ENCODE measurements at regions not wholly inside any gene's neighbourhood (a gene's known extent, or its start where the extent isn't known, plus 50 kb on each side); places are given as distances from the start of the nearest gene placed in this dataset.
"Not testable (repeated sequence)": the region's sequence is repeated elsewhere in the genome, so short reads cannot be mapped to it uniquely, and the experiment has no call there.

GRCh38 chr2:91527056-91527455, 2835.6 kb downstream of the RPIA start:
- not testable (repeated sequence) for H3K4me1 ChIP-seq; H3K4me3 ChIP-seq; DNase-seq (ENCODE audit: low spot score); H3K27ac Mint-ChIP-seq; H3K9me3 ChIP-seq (ENCODE audit: low read depth); H3K27me3 Mint-ChIP-seq (ENCODE audit: insufficient read depth, low read depth); H3F3A ChIP-seq (ENCODE audit: low read depth); H3K27ac ChIP-seq; H2AFZ ChIP-seq (replicated peaks); H3K27me3 ChIP-seq; H4K20me1 ChIP-seq (ENCODE audit: low read depth); H3K4me1 Mint-ChIP-seq; H3K4me2 ChIP-seq; H3K9me3 Mint-ChIP-seq; H3K4me3 Mint-ChIP-seq; H3K36me3 ChIP-seq; H3K9ac ChIP-seq; H3K79me2 ChIP-seq (ENCODE audit: low read depth); H3K36me3 Mint-ChIP-seq

- DNase-seq (ENCODE audit: low spot score); H3K36me3 ChIP-seq: not testable (repeated sequence)
These were observed 2836.1 kb downstream of the RPIA start for GRCh38 chr2:91527491-91528031.

DNA sequence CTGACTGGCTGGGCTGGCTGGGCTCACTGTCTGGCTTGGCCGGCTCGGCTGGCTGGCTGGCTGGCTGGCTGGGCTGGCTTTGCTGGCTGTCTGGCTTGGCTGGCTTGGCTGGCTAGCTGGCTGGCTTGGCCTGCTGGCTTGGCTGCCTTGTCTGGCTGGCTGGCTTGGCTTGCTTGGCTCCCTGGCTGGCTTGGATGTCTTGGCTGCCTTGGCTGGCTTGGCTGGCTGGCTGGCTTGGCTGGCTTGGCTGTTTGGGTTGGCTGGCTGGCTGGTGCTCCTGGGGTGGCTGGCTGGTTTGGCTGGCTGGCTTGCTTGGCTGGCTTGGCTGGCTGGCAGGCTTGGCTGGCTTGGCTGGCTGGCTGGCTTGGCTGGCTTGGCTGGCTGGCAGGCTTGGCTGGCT, 2836.9 kb downstream of the RPIA start:
- H3K9me3 Mint-ChIP-seq; DNase-seq (ENCODE audit: low spot score); H3K4me1 Mint-ChIP-seq: not testable (repeated sequence)

More at GRCh38 chr2:91527491-91528031, 2836.1 kb downstream of the RPIA start:
- not testable (repeated sequence) for H3K27ac Mint-ChIP-seq; H3K4me3 Mint-ChIP-seq; H3K27ac ChIP-seq; H3K9me3 ChIP-seq (ENCODE audit: low read depth); H3K9me3 Mint-ChIP-seq; H3K27me3 ChIP-seq; H3K4me1 Mint-ChIP-seq; H3K9ac ChIP-seq; H3K4me2 ChIP-seq; H3K27me3 Mint-ChIP-seq (ENCODE audit: insufficient read depth, low read depth); H3K79me2 ChIP-seq (ENCODE audit: low read depth); H3K36me3 Mint-ChIP-seq; H2AFZ ChIP-seq (replicated peaks); H4K20me1 ChIP-seq (ENCODE audit: low read depth); H3K4me3 ChIP-seq; H3K4me1 ChIP-seq; H3F3A ChIP-seq (ENCODE audit: low read depth)

GRCh38 chr2:91536109-91536508, 2844.6 kb downstream of the RPIA start:
- H3F3A ChIP-seq (ENCODE audit: low read depth); H3K27ac ChIP-seq; H3K36me3 ChIP-seq; H4K20me1 ChIP-seq (ENCODE audit: low read depth); H3K79me2 ChIP-seq (ENCODE audit: low read depth); H3K4me3 Mint-ChIP-seq; H3K9me3 Mint-ChIP-seq; H3K4me1 ChIP-seq; H3K9me3 ChIP-seq (ENCODE audit: low read depth); H3K9ac ChIP-seq; H3K27me3 ChIP-seq; H3K36me3 Mint-ChIP-seq; H2AFZ ChIP-seq (replicated peaks); H3K4me1 Mint-ChIP-seq; H3K4me3 ChIP-seq; DNase-seq (ENCODE audit: low spot score); H3K27ac Mint-ChIP-seq; H3K27me3 Mint-ChIP-seq (ENCODE audit: insufficient read depth, low read depth); H3K4me2 ChIP-seq: not testable (repeated sequence)

More for the DNA sequence above, 2836.9 kb downstream of the RPIA start:
- not testable (repeated sequence) for H3K79me2 ChIP-seq (ENCODE audit: low read depth); H3K4me2 ChIP-seq; H3K27ac Mint-ChIP-seq; H3K9ac ChIP-seq; H3K36me3 ChIP-seq; H4K20me1 ChIP-seq (ENCODE audit: low read depth); H3K27ac ChIP-seq; H2AFZ ChIP-seq (replicated peaks); H3K9me3 ChIP-seq (ENCODE audit: low read depth); H3K36me3 Mint-ChIP-seq; H3K4me3 Mint-ChIP-seq; H3K27me3 Mint-ChIP-seq (ENCODE audit: insufficient read depth, low read depth); H3K27me3 ChIP-seq; H3K4me1 ChIP-seq; H3F3A ChIP-seq (ENCODE audit: low read depth); H3K4me3 ChIP-seq

GRCh38 chr2:91536549-91537263, 2845.2 kb downstream of the RPIA start:
- not testable (repeated sequence) for H3K27ac Mint-ChIP-seq; H3K9me3 Mint-ChIP-seq; H3K27me3 ChIP-seq; H3K9me3 ChIP-seq (ENCODE audit: low read depth); H3F3A ChIP-seq (ENCODE audit: low read depth); H3K4me2 ChIP-seq; H3K36me3 ChIP-seq; H3K4me3 Mint-ChIP-seq; H3K4me1 Mint-ChIP-seq; H2AFZ ChIP-seq (replicated peaks); H3K36me3 Mint-ChIP-seq; H3K9ac ChIP-seq; H3K79me2 ChIP-seq (ENCODE audit: low read depth); H3K4me3 ChIP-seq; DNase-seq (ENCODE audit: low spot score); H3K4me1 ChIP-seq; H4K20me1 ChIP-seq (ENCODE audit: low read depth); H3K27ac ChIP-seq; H3K27me3 Mint-ChIP-seq (ENCODE audit: insufficient read depth, low read depth)

DNA sequence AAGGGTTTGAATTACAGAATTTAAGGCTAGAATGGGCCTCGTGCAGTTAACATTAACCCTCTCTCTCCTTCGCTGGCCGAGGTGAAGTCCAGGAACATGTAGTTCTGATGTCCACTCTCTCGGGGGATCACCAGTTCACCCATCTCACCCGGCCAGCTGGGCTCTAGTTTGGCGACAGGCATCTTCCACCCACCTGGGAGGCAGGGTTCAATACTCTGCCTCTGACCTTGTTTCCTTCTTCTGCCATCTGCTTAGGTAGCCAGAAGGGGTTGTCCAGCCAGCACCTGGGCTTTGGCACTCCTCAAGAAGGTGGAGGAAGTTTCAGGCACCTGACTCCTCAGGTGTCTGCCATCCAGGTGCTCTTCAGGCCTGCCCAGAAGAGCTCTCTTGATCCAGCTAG, 2857.8 kb downstream of the RPIA start:
- H3K27me3 Mint-ChIP-seq (ENCODE audit: insufficient read depth, low read depth); H3K36me3 Mint-ChIP-seq; H2AFZ ChIP-seq (replicated peaks); H3K4me3 ChIP-seq; H3F3A ChIP-seq (ENCODE audit: low read depth); DNase-seq (ENCODE audit: low spot score); H3K36me3 ChIP-seq; H3K4me1 ChIP-seq; H3K4me2 ChIP-seq; H3K9me3 Mint-ChIP-seq; H3K27me3 ChIP-seq; H3K27ac ChIP-seq; H3K27ac Mint-ChIP-seq; H3K9ac ChIP-seq; H3K79me2 ChIP-seq (ENCODE audit: low read depth); H3K4me1 Mint-ChIP-seq; H3K9me3 ChIP-seq (ENCODE audit: low read depth); H4K20me1 ChIP-seq (ENCODE audit: low read depth); H3K4me3 Mint-ChIP-seq: not testable (repeated sequence)

GRCh38 chr2:91558234-91558633, 2866.8 kb downstream of the RPIA start:
- not testable (repeated sequence) for H3F3A ChIP-seq (ENCODE audit: low read depth); DNase-seq (ENCODE audit: low spot score); H3K79me2 ChIP-seq (ENCODE audit: low read depth); H3K27ac Mint-ChIP-seq; H3K4me1 Mint-ChIP-seq; H3K4me3 Mint-ChIP-seq; H3K27me3 Mint-ChIP-seq (ENCODE audit: insufficient read depth, low read depth); H3K9ac ChIP-seq; H3K27ac ChIP-seq; H3K27me3 ChIP-seq; H2AFZ ChIP-seq (replicated peaks); H4K20me1 ChIP-seq (ENCODE audit: low read depth); H3K36me3 Mint-ChIP-seq; H3K36me3 ChIP-seq; H3K4me2 ChIP-seq; H3K4me3 ChIP-seq; H3K4me1 ChIP-seq
- H3K9me3 Mint-ChIP-seq, result peaks cover 18% of the 10 kb centered on the region
- peaks cover 18% of the 10 kb centered on the region for H3K9me3 ChIP-seq (ENCODE audit: low read depth)

DNA sequence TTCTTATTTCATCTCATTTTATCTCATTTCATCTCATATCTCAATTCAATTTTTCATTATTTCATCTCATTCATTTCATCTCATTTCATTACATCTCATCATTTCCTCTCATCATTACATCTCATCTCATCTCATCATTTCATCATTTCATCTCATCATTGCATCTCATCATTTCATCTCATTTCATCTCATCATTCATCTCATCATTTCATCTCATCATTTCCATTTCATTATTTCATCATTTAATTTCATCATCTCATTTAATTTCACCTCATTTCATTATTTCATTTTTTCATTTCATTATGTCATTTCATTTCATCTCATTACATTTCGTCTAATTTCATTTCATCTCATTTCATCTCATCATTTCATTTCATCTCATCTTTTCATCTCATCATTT, 2867.8 kb downstream of the RPIA start:
- H3K79me2 ChIP-seq (ENCODE audit: low read depth); H3K27me3 ChIP-seq; H3K4me1 ChIP-seq; H3K9ac ChIP-seq; H3K4me3 ChIP-seq; H3K4me1 Mint-ChIP-seq; H3K4me2 ChIP-seq; H2AFZ ChIP-seq (replicated peaks); H4K20me1 ChIP-seq (ENCODE audit: low read depth); H3K4me3 Mint-ChIP-seq; H3K27me3 Mint-ChIP-seq (ENCODE audit: insufficient read depth, low read depth); H3F3A ChIP-seq (ENCODE audit: low read depth); H3K27ac Mint-ChIP-seq; H3K27ac ChIP-seq; H3K36me3 ChIP-seq; H3K36me3 Mint-ChIP-seq; DNase-seq (ENCODE audit: low spot score): not testable (repeated sequence)
- peaks cover 18% of the 10 kb centered on the region for H3K9me3 ChIP-seq (ENCODE audit: low read depth)
- H3K9me3 Mint-ChIP-seq, result peaks cover 18% of the 10 kb centered on the region

Data from neural progenitor cell (in vitro differentiated cells).